HCT116 (cell line): ENCODE measurements at regions not wholly inside any gene's neighbourhood (a gene's known extent, or its start where the extent isn't known, plus 50 kb on each side); places are given as distances from the start of the nearest gene placed in this dataset.

ENCODE experiments used
- ATAC-seq: fragments of 200-7000 bp; cut with Tn5 transposase; 2 replicates; pipeline ENCODE4 v1.9.1; 2020; ENCODE audit warnings: mild to moderate bottlenecking, moderate library complexity
- BruUV-seq: library from RNA; stranded (reverse); fragments of 400-500 nt; replicated peaks from 2 replicates; lab custom pipeline; 2021; lab: Mats Ljungman, UMichigan
- CTCF ChIA-PET: fragments of 300-600 bp; sonication (Branson Sonifier 250); formaldehyde crosslinking; loops from one replicate; lab custom pipeline; 2021; ENCODE audit warnings: antibody characterized with exemption; lab: Charles Lee
- POLR2A ChIA-PET: fragments of 300-600, 350-600 bp; sonication (Branson Sonifier 250); formaldehyde crosslinking; loops from one replicate; lab custom pipeline; 2021; ENCODE audit warnings: antibody characterized with exemption; lab: Charles Lee
- RAD21 ChIA-PET, 2 experiments: fragments of 300-600 bp; sonication (Branson Sonifier 250); formaldehyde crosslinking; loops; one replicate each; lab custom pipeline; 2023; ENCODE audit warnings: low total read pairs in 2 of 2; ENCODE audit not compliant: uncharacterized antibody in 2 of 2, unreplicated experiment in 2 of 2, low non-redundant PET in 1 of 2; lab: Charles Lee
- DNase-seq: peaks from one replicate; pipeline ENCODE4 v3.0.0-alpha.2; 2010; ENCODE audit warnings: low read depth, low spot score
- H2AFZ ChIP-seq: fragments of 200-600 bp; shearing (Covaris generic), sonication (generic); 2 replicates; pipeline ENCODE4 v1.6.1; 2017; ENCODE audit warnings: low read depth, mixed run types, mixed read lengths, antibody characterized with exemption, low read length; ENCODE audit not compliant: poor library complexity, severe bottlenecking
- H3K27ac ChIP-seq: 2 replicates; pipeline ENCODE4 v1.5.1; 2012; ENCODE audit warnings: low read depth, low read length
- H3K27me3 ChIP-seq: fragments of 200-600 bp; sonication (generic); 2 replicates; pipeline ENCODE4 v1.6.1; 2016; ENCODE audit warnings: mixed run types, low read length, mixed read lengths; ENCODE audit not compliant: insufficient read depth
- H3K36me3 ChIP-seq, 2 experiments: fragments of 200-500 bp in 1 of 2; fragments of 200-600 bp in 1 of 2; sonication (Bioruptor generic) in 1 of 2; sonication (generic) in 1 of 2; 2 replicates each; pipeline versions ENCODE4 v1.5.1 to v1.6.1; 2014 to 2016; ENCODE audit warnings: low read length in 2 of 2, inconsistent platforms in 1 of 2, mixed read lengths in 1 of 2, mixed run types in 1 of 2; ENCODE audit not compliant: insufficient read depth in 2 of 2, control insufficient read depth in 1 of 2
- H3K4me1 ChIP-seq, 2 experiments: fragments of 200-600 bp in 1 of 2; sonication (generic) in 1 of 2; 2 replicates each; pipeline versions ENCODE4 v1.5.1 to v1.6.1; 2012 to 2017; ENCODE audit warnings: low read length in 2 of 2, inconsistent platforms in 1 of 2, mild to moderate bottlenecking in 1 of 2, mixed read lengths in 1 of 2, mixed run types in 1 of 2, moderate library complexity in 1 of 2; ENCODE audit not compliant: insufficient read depth in 2 of 2, control insufficient read depth in 1 of 2
- H3K4me2 ChIP-seq: fragments of 200-600 bp; sonication (generic); 2 replicates; pipeline ENCODE4 v1.6.1; 2017; ENCODE audit warnings: mixed run types, low read length, mixed read lengths
- H3K4me3 ChIP-seq, 2 experiments: fragments of 200-600 bp in 1 of 2; sonication (generic) in 1 of 2; replicated peaks in 1 of 2; 2 replicates each; pipeline ENCODE4 v1.5.1; 2011 to 2016; ENCODE audit warnings: low read length in 2 of 2, control low read depth in 1 of 2, low read depth in 1 of 2, mild to moderate bottlenecking in 1 of 2, mixed read lengths in 1 of 2, mixed run types in 1 of 2
- H3K79me2 ChIP-seq: fragments of 200-600 bp; sonication (generic); 2 replicates; pipeline ENCODE4 v1.6.1; 2017; ENCODE audit warnings: mild to moderate bottlenecking, mixed run types, low read length, moderate library complexity, mixed read lengths; ENCODE audit not compliant: insufficient read depth
- H3K9ac ChIP-seq: fragments of 200-600 bp; sonication (generic); 2 replicates; pipeline ENCODE4 v1.6.1; 2016; ENCODE audit warnings: low read length, mixed read lengths
- H3K9me2 ChIP-seq: fragments of 200-600 bp; sonication (generic), shearing (Covaris generic); 2 replicates; pipeline ENCODE4 v1.6.1; 2017; ENCODE audit warnings: mixed run types, mild to moderate bottlenecking, moderate library complexity; ENCODE audit not compliant: insufficient read depth
- H3K9me3 ChIP-seq, 2 experiments: fragments of 200-500 bp in 1 of 2; fragments of 200-600 bp in 1 of 2; sonication (Bioruptor generic) in 1 of 2; sonication (generic) in 1 of 2; 2 replicates each; pipeline ENCODE4 v1.6.1; 2014 to 2017; ENCODE audit warnings: low read length in 2 of 2, mixed read lengths in 2 of 2, inconsistent platforms in 1 of 2, low read depth in 1 of 2, mild to moderate bottlenecking in 1 of 2, mixed run types in 1 of 2, moderate library complexity in 1 of 2; ENCODE audit not compliant: control insufficient read depth in 1 of 2, insufficient read depth in 1 of 2
- H4K20me1 ChIP-seq: fragments of 200-600 bp; sonication (generic), shearing (Covaris generic); 2 replicates; pipeline ENCODE4 v1.6.1; 2017; ENCODE audit warnings: mixed run types, mild to moderate bottlenecking, moderate library complexity; ENCODE audit not compliant: insufficient read depth
- CBX3 ChIP-seq: IDR thresholded peaks from 2 replicates; pipeline ENCODE4 v1.6.1; 2012; ENCODE audit warnings: low read depth
- REST ChIP-seq: IDR thresholded peaks from 2 replicates; pipeline ENCODE4 v1.6.1; 2012; ENCODE audit warnings: low read depth
- TCF7L2 ChIP-seq: IDR thresholded peaks from 2 replicates; pipeline ENCODE4 v1.7.0; 2011; ENCODE audit warnings: borderline replicate concordance, inconsistent platforms; ENCODE audit not compliant: insufficient read depth, insufficient read length; ENCODE audit errors: extremely low read depth
- intact Hi-C: fragments of 100-400 bp; cut with micrococcal nuclease; formaldehyde crosslinking; loops from 2 replicates; pipeline ENCODE4 v1.10.0; 2022

GRCh38 chr1:56376188-56376984 lies 203.0 kb downstream of the PLPP3 start:
- H3K36me3 ChIP-seq: no peaks in the 10 kb centered on the region
- peaks cover 0 to 11% of the 10 kb centered on the region in 2 experiments; a peak in 3 of 4 replicates for H3K4me1 ChIP-seq
- peaks cover 14% of the 10 kb centered on the region; the same call in 1 of the 2 replicates for H3K27me3 ChIP-seq
- DNase-seq (peak; percentile 19), ATAC-seq (peak; percentile 85)
- H3K4me3 ChIP-seq: no peak overlapping the region
- peak overlapping the region; percentile 35 for H3K4me2 ChIP-seq
- ChIA-PET CTCF (no interaction called here), RAD21 (no interaction called here), POLR2A (no interaction called here)
- H3K27ac ChIP-seq: no peak overlapping the region
- H3K9me3 ChIP-seq: no peaks in the 10 kb centered on the region
- H3K9ac ChIP-seq: no peak overlapping the region
- peak; percentile 92 for TF ChIP-seq TCF7L2
- TF ChIP-seq REST: no peak
- TF ChIP-seq CBX3: no peak
- no peaks in the 10 kb centered on the region for H3K9me2 ChIP-seq
- no peak overlapping the region for H2AFZ ChIP-seq
- no peaks in the 10 kb centered on the region for H4K20me1 ChIP-seq
- BruUV-seq: no TSS peak
- intact Hi-C loops: no loop called here
- no peaks in the 10 kb centered on the region for H3K79me2 ChIP-seq
